Fibroblast of lung (primary cell): ENCODE measurements at regions not wholly inside any gene's neighbourhood (a gene's known extent, or its start where the extent isn't known, plus 50 kb on each side); places are given as distances from the start of the nearest gene placed in this dataset.

Experiments used
- EZH2 ChIP-seq: IDR thresholded peaks from 2 replicates; pipeline ENCODE4 v1.5.1; 2012; ENCODE audit warnings: low read length, control low read depth, mild to moderate bottlenecking; ENCODE audit errors: missing control alignments
- TF ChIP-seq, protein P1 (sequence below), 2 donors: IDR thresholded peaks in 1 of 2; conservative IDR thresholded peaks in 1 of 2; 1 replicate in 1 of 2; 2 replicates in 1 of 2; pipeline ENCODE4 v1.5.1; 2011 to 2012; ENCODE audit warnings: low read length in 2 of 2, control low read depth in 1 of 2, inconsistent platforms in 1 of 2, low read depth in 1 of 2, mild to moderate bottlenecking in 1 of 2

DNA sequence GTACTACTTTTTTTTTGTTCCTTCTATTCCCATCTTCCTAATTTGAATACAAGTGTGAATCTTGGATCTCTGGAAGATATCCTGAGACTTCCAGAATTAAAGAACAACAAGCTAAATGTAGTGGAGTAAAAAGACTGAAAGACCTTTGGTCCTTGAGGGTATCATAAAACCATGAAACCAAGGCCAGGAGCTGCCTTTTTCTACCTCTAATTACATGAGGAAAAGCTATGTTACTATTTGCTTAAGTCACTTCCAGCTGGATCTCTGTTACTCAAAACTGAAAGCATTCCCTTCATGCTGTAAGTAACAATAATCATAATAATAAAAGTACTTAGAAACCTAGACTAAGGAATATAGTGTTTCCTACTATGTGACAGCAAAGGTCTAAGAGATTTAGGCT lies 649.6 kb downstream of the KCTD16 start:
- TF ChIP-seq, protein P1, sequence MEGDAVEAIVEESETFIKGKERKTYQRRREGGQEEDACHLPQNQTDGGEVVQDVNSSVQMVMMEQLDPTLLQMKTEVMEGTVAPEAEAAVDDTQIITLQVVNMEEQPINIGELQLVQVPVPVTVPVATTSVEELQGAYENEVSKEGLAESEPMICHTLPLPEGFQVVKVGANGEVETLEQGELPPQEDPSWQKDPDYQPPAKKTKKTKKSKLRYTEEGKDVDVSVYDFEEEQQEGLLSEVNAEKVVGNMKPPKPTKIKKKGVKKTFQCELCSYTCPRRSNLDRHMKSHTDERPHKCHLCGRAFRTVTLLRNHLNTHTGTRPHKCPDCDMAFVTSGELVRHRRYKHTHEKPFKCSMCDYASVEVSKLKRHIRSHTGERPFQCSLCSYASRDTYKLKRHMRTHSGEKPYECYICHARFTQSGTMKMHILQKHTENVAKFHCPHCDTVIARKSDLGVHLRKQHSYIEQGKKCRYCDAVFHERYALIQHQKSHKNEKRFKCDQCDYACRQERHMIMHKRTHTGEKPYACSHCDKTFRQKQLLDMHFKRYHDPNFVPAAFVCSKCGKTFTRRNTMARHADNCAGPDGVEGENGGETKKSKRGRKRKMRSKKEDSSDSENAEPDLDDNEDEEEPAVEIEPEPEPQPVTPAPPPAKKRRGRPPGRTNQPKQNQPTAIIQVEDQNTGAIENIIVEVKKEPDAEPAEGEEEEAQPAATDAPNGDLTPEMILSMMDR (conservative IDR thresholded peaks at IDR 0.05 in 1 of 2, IDR thresholded peaks at IDR 0.05 in 1 of 2; ENCODE audit: low read depth in 1 of 2, low read length in 2 of 2): no peak
- TF ChIP-seq EZH2: no peak
